IMR-90 (cell line): ENCODE measurements at regions not wholly inside any gene's neighbourhood (a gene's known extent, or its start where the extent isn't known, plus 50 kb on each side); places are given as distances from the start of the nearest gene placed in this dataset.

Source experiments
- ATAC-seq: fragments of 200-7000 bp; cut with Tn5 transposase; 2 replicates; pipeline ENCODE4 v1.9.1; 2020; ENCODE audit warnings: low read depth, mild to moderate bottlenecking, moderate library complexity
- BruUV-seq: library from RNA; stranded (reverse); fragments of 400-500 nt; replicated peaks from 2 replicates; lab custom pipeline; 2021; lab: Mats Ljungman, UMichigan
- CTCF ChIA-PET: fragments of 300-600 bp; formaldehyde crosslinking; extraction: SDS; loops from one replicate; lab custom pipeline; 2021; ENCODE audit warnings: antibody characterized with exemption; lab: Yijun Ruan, JAX
- POLR2A ChIA-PET: fragments of 300-600 bp; sonication (Branson Sonifier 250); formaldehyde crosslinking; loops from one replicate; lab custom pipeline; 2022; ENCODE audit warnings: antibody characterized with exemption; ENCODE audit not compliant: unreplicated experiment; lab: Charles Lee
- DNase-seq: peaks from one replicate; pipeline ENCODE4 v3.0.0; 2013
- H2AFZ ChIP-seq: replicated peaks from 2 replicates; pipeline ENCODE3; 2013; ENCODE audit warnings: low read length, mild to moderate bottlenecking; ENCODE audit not compliant: poor library complexity
- H2AK5ac ChIP-seq: 2 replicates; pipeline ENCODE4 v1.6.1; 2013; ENCODE audit warnings: low read depth, low read length, inconsistent platforms
- H2AK9ac ChIP-seq: replicated peaks from 2 replicates; pipeline ENCODE3; 2013; ENCODE audit warnings: mild to moderate bottlenecking, low read depth, low read length, moderate library complexity; ENCODE audit not compliant: poor library complexity
- H2BK120ac ChIP-seq: 2 replicates; pipeline ENCODE4 v1.6.1; 2013; ENCODE audit warnings: low read depth, low read length, inconsistent platforms
- H2BK15ac ChIP-seq: 3 replicates; pipeline ENCODE4 v1.6.1; 2013; ENCODE audit warnings: low read depth, low read length, inconsistent platforms
- H2BK20ac ChIP-seq: 2 replicates; pipeline ENCODE4 v1.6.1; 2013; ENCODE audit warnings: low read depth, mild to moderate bottlenecking, inconsistent platforms, low read length, moderate library complexity
- H2BK5ac ChIP-seq: 2 replicates; pipeline ENCODE4 v1.6.1; 2013; ENCODE audit warnings: mild to moderate bottlenecking, low read depth, low read length, inconsistent platforms; ENCODE audit not compliant: poor library complexity, severe bottlenecking
- H3K14ac ChIP-seq: replicated peaks from 2 replicates; pipeline ENCODE4 v1.6.1; 2013; ENCODE audit warnings: low read depth, low read length, inconsistent platforms
- H3K18ac ChIP-seq: 2 replicates; pipeline ENCODE4 v1.6.1; 2013; ENCODE audit warnings: low read depth, low read length, control low read depth
- H3K23ac ChIP-seq: 2 replicates; pipeline ENCODE4 v1.6.1; 2013; ENCODE audit warnings: low read depth, low read length, inconsistent platforms
- H3K27ac ChIP-seq: 2 replicates; pipeline ENCODE4 v1.5.1; 2013; ENCODE audit warnings: mild to moderate bottlenecking, control low read depth, low read length; ENCODE audit not compliant: insufficient read depth
- H3K27me3 ChIP-seq: 2 replicates; pipeline ENCODE4 v1.6.1; 2013; ENCODE audit warnings: low read length; ENCODE audit not compliant: control insufficient read depth, insufficient read depth
- H3K36me3 ChIP-seq: 2 replicates; pipeline ENCODE4 v1.6.1; 2013; ENCODE audit warnings: low read length, mixed read lengths; ENCODE audit not compliant: control insufficient read depth, insufficient read depth
- H3K4ac ChIP-seq: 2 replicates; pipeline ENCODE4 v1.6.1; 2013; ENCODE audit warnings: low read depth, low read length, inconsistent platforms
- H3K4me1 ChIP-seq: 2 replicates; pipeline ENCODE4 v1.6.1; 2013; ENCODE audit warnings: low read length, mixed read lengths; ENCODE audit not compliant: control insufficient read depth, insufficient read depth
- H3K4me2 ChIP-seq: 2 replicates; pipeline ENCODE4 v1.6.1; 2013; ENCODE audit warnings: low read depth, mild to moderate bottlenecking, control low read depth, low read length, moderate library complexity
- H3K4me3 ChIP-seq: 2 replicates; pipeline ENCODE4 v1.5.1; 2013; ENCODE audit warnings: low read depth, mild to moderate bottlenecking, control low read depth, low read length, moderate library complexity; ENCODE audit not compliant: insufficient read depth
- H3K56ac ChIP-seq: 2 replicates; pipeline ENCODE4 v1.6.1; 2013; ENCODE audit warnings: low read length, inconsistent platforms; ENCODE audit not compliant: insufficient read depth; ENCODE audit errors: extremely low read depth
- H3K79me1 ChIP-seq, 2 experiments: 2 replicates each; pipeline ENCODE4 v1.6.1; 2013; ENCODE audit warnings: low read length in 2 of 2, inconsistent platforms in 1 of 2, low read depth in 1 of 2
- H3K9ac ChIP-seq: 2 replicates; pipeline ENCODE4 v1.6.1; 2013; ENCODE audit warnings: low read depth, low read length, control low read depth
- H3K9me1 ChIP-seq: 2 replicates; pipeline ENCODE4 v1.6.1; 2013; ENCODE audit warnings: low read length, inconsistent platforms; ENCODE audit not compliant: insufficient read depth
- H3K9me3 ChIP-seq: 2 replicates; pipeline ENCODE4 v1.6.1; 2013; ENCODE audit warnings: low read length; ENCODE audit not compliant: control insufficient read depth, insufficient read depth
- H4K20me1 ChIP-seq: 2 replicates; pipeline ENCODE4 v1.6.1; 2013; ENCODE audit warnings: low read length, inconsistent platforms; ENCODE audit not compliant: insufficient read depth
- H4K5ac ChIP-seq: 2 replicates; pipeline ENCODE4 v1.6.1; 2013; ENCODE audit warnings: mild to moderate bottlenecking, low read depth, low read length, control low read depth
- H4K8ac ChIP-seq, 2 experiments: 2 replicates each; pipeline ENCODE4 v1.6.1; 2013; ENCODE audit warnings: low read depth in 2 of 2, low read length in 2 of 2, control low read depth in 1 of 2, inconsistent platforms in 1 of 2
- H4K91ac ChIP-seq: 2 replicates; pipeline ENCODE4 v1.6.1; 2013; ENCODE audit warnings: low read depth, low read length, inconsistent platforms; ENCODE audit not compliant: insufficient read depth
- CHD1 ChIP-seq: IDR thresholded peaks from 2 replicates; pipeline ENCODE4 v1.6.1; 2012; ENCODE audit warnings: low read depth, low read length, improper control_type of control experiment
- MAFK ChIP-seq: IDR thresholded peaks from 2 replicates; pipeline ENCODE4 v1.6.1; 2012; ENCODE audit warnings: low read depth, low read length, improper control_type of control experiment
- MXI1 ChIP-seq: IDR thresholded peaks from 2 replicates; pipeline ENCODE4 v1.6.1; 2012; ENCODE audit warnings: low read depth, mild to moderate bottlenecking, low read length, moderate library complexity, borderline replicate concordance
- POLR2A ChIP-seq: IDR thresholded peaks from 2 replicates; pipeline ENCODE4 v1.6.1; 2012; ENCODE audit warnings: mild to moderate bottlenecking, low read depth, low read length
- RFX5 ChIP-seq: IDR thresholded peaks from 2 replicates; pipeline ENCODE4 v1.8.0; 2012; ENCODE audit warnings: low read depth, mild to moderate bottlenecking, low read length, moderate library complexity
- WGBS, 2 experiments: methylation state at CpG; one replicate each; pipeline versions ENCODE4 v1.1.5 to v1.1.7; 2013; ENCODE audit warnings: missing lambda C conversion rate in 2 of 2; ENCODE audit not compliant: insufficient read length in 1 of 2; ENCODE audit errors: extremely low coverage in 2 of 2; 5-methylcytosine and 5-hydroxymethylcytosine counted together
- dilution Hi-C: fragments of 300-500 bp; cut with HindIII; formaldehyde crosslinking; loops from one replicate; pipeline ENCODE4 v1.14.3; 2018; ENCODE audit warnings: low sequenced_read_pairs; ENCODE audit not compliant: unreplicated experiment
- in situ Hi-C: fragments of 300-500 bp; cut with MboI; formaldehyde crosslinking; loops from 3 replicates; pipeline ENCODE4 v1.14.3; 2019; ENCODE audit warnings: low sequenced_read_pairs, inconsistent platforms, mixed read lengths
- intact Hi-C: fragments of 100-400 bp; cut with micrococcal nuclease; formaldehyde crosslinking; loops from 2 replicates; pipeline ENCODE4 v1.10.0; 2022
- TF ChIP-seq, protein P1 (sequence below): fragments of 150-350 bp; IDR thresholded peaks from 2 replicates; pipeline ENCODE4 v1.6.1; 2017; ENCODE audit warnings: mild to moderate bottlenecking, antibody characterized with exemption, low read length, low read depth

- TF ChIP-seq, protein P1, sequence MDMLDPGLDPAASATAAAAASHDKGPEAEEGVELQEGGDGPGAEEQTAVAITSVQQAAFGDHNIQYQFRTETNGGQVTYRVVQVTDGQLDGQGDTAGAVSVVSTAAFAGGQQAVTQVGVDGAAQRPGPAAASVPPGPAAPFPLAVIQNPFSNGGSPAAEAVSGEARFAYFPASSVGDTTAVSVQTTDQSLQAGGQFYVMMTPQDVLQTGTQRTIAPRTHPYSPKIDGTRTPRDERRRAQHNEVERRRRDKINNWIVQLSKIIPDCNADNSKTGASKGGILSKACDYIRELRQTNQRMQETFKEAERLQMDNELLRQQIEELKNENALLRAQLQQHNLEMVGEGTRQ, result no peak
- TF ChIP-seq POLR2A (no peak), CHD1 (no peak)
These were observed 77.2 kb upstream of the SIPA1L2 start (continued) for GRCh38 chr1:232707142-232707541.

DNA sequence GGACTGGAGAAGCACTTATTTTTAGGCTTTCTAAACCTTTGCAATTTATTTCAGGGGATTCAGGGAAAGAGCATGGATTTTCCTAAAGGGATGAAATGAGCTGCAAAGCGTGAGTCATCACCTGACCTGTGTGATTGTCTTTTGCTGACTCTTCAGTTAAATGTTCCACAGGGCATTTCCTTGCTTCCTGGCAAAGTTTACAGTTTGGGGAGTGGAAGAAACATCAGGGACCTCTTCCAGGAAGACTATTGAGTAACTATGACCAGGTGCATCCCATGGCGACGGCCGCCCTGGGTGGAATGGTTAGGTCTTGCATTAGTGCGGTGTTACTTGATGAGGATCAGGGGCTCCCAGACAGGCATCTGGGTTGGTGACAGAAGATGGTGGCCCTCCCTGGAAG lies 79.5 kb upstream of the SIPA1L2 start:
- H3K36me3 ChIP-seq, result no peaks in the 10 kb centered on the region
- no peak overlapping the region for H2BK20ac ChIP-seq
- H3K4me2 ChIP-seq, result no peak overlapping the region
- H3K27me3 ChIP-seq, result no peaks in the 10 kb centered on the region
- peaks cover 2% of the 10 kb centered on the region; the same call in 1 of the 2 replicates for H3K9me3 ChIP-seq
- H4K8ac ChIP-seq, result no peak overlapping the region
- no peak overlapping the region for H4K91ac ChIP-seq
- H3K56ac ChIP-seq, result no peak overlapping the region
- no peaks in the 10 kb centered on the region for H4K20me1 ChIP-seq
- intact Hi-C loops, result no loop called here
- H2BK15ac ChIP-seq, result no peak overlapping the region
- no peak overlapping the region for H2BK120ac ChIP-seq
- TF ChIP-seq RFX5 (no peak), MAFK (peak; percentile 69), CHD1 (no peak), MXI1 (no peak)
- peaks cover 14% of the 10 kb centered on the region for H3K4me1 ChIP-seq
- no peaks in the 10 kb centered on the region for H3K79me1 ChIP-seq
- DNase-seq (peak; percentile 31), ATAC-seq (no peak)
- H2AK9ac ChIP-seq, result no peak overlapping the region
- POLR2A ChIA-PET, result no interaction called here
- H3K27ac ChIP-seq, result no peak overlapping the region
- dilution Hi-C loops, result no loop called here
- H3K4me3 ChIP-seq, result no peak overlapping the region
- CTCF ChIA-PET, result no interaction called here
- no peak overlapping the region for H2AK5ac ChIP-seq
- no peak overlapping the region for H3K4ac ChIP-seq
- no peak overlapping the region for H3K23ac ChIP-seq
- no peak overlapping the region for H4K5ac ChIP-seq
- H2BK5ac ChIP-seq, result no peak overlapping the region
- no peak overlapping the region for H3K14ac ChIP-seq
- no peak overlapping the region for H3K18ac ChIP-seq
- H3K9ac ChIP-seq, result no peak overlapping the region
- in situ Hi-C loops, result no loop called here
- no TSS peak for BruUV-seq
- 89% methylated on average over 3 of the region's 5 CpGs; no CpG with 5 or more reads in 1 of the 2 experiments for WGBS, 2 experiments
- no peak overlapping the region for H2AFZ ChIP-seq
- H3K9me1 ChIP-seq, result no peaks in the 10 kb centered on the region; the same call in 1 of the 2 replicates
